Left renal cortex interstitium (tissue), 4 donors: ENCODE measurements at regions not wholly inside any gene's neighbourhood (a gene's known extent, or its start where the extent isn't known, plus 50 kb on each side); places are given as distances from the start of the nearest gene placed in this dataset.

Experiments
- DNase-seq, 4 donors: peaks; one replicate each; pipeline ENCODE4 v3.0.0-alpha.2; 2013; ENCODE audit warnings: low read depth in 4 of 4, low spot score in 2 of 4, missing footprints in 1 of 4

GRCh38 chr9:126234681-126235335, 91.8 kb upstream of the MVB12B start:
- no peak for DNase-seq

- no peak for DNase-seq
These were observed 91.0 kb upstream of the MVB12B start for GRCh38 chr9:126235336-126236243.

GRCh38 chr9:126236273-126236672, 90.4 kb upstream of the MVB12B start:
- no peak for DNase-seq

- DNase-seq = no peak
These were observed 88.2 kb upstream of the MVB12B start for GRCh38 chr9:126238415-126238814.

- no peak for DNase-seq
These were observed 87.1 kb upstream of the MVB12B start for GRCh38 chr9:126239515-126239914.

- no peak for DNase-seq
These were observed 85.8 kb upstream of the MVB12B start for GRCh38 chr9:126240835-126241234.

- no peak for DNase-seq
These were observed 77.9 kb upstream of the MVB12B start for GRCh38 chr9:126248680-126249079.

- no peak for DNase-seq
These were observed 64.9 kb upstream of the MVB12B start for GRCh38 chr9:126261584-126262356.

- DNase-seq = no peak
These were observed 63.9 kb upstream of the MVB12B start for GRCh38 chr9:126262738-126263137.

- no peak for DNase-seq
These were observed 56.1 kb upstream of the MVB12B start for GRCh38 chr9:126270556-126270955.

GRCh38 chr9:126275386-126276001, 51.1 kb upstream of the MVB12B start:
- no peak for DNase-seq

- DNase-seq = no peak
These were observed 50.4 kb upstream of the MVB12B start for GRCh38 chr9:126276056-126276728.
